ENCODE measurements at regions not wholly inside any gene's neighbourhood (a gene's known extent, or its start where the extent isn't known, plus 50 kb on each side); places are given as distances from the start of the nearest gene placed in this dataset.

- TF ChIP-seq POLR2A (IDR thresholded peaks at IDR 0.05) (no peak), CTCF (IDR thresholded peaks at IDR 0.05) (no peak)
Measured at GRCh38 chr5:4740156-4740555, 400.0 kb upstream of the ADAMTS16 start.
